Prostate gland (tissue), 2 donors: ENCODE measurements at regions not wholly inside any gene's neighbourhood (a gene's known extent, or its start where the extent isn't known, plus 50 kb on each side); places are given as distances from the start of the nearest gene placed in this dataset.
"Not testable (repeated sequence)": the region's sequence is repeated elsewhere in the genome, so short reads cannot be mapped to it uniquely, and the experiment has no call there.

Experiments used
- POLR2A ChIP-seq: fragments of 450-650 bp; IDR thresholded peaks from one replicate; pipeline ENCODE4 v1.6.1; 2016; ENCODE audit warnings: antibody characterized with exemption, mild to moderate bottlenecking
- TF ChIP-seq, protein P1 (sequence below), 4 experiments: fragments of 200-600 bp in 2 of 4; fragments of 450-650 bp in 2 of 4; sonication (generic) in 2 of 4; IDR thresholded peaks; 1 replicate in 3 of 4; 2 replicates in 1 of 4; pipeline ENCODE4 v1.5.1; 2016 to 2019; ENCODE audit warnings: antibody characterized with exemption in 4 of 4, mild to moderate bottlenecking in 2 of 4, moderate library complexity in 2 of 4

DNA sequence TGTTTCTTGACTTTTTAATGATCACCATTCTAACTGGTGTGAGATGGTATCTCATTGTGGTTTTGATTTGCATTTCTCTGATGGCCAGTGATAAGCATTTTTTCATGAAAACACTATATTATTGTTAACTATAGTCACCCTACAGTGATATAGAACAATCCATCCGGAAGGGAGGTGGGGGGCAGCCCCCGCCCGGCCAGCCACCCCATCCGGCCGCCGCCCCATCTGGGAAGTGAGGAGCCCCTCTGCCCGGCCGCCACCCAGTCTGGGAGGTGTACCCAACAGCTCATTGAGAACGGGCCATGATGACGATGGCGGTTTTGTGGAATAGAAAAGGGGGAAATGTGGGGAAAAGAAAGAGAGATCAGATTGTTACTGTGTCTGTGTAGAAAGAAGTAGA is 106.8 kb downstream of the ZNF648 start:
- TF ChIP-seq POLR2A: not testable (repeated sequence)
- TF ChIP-seq, protein P1, sequence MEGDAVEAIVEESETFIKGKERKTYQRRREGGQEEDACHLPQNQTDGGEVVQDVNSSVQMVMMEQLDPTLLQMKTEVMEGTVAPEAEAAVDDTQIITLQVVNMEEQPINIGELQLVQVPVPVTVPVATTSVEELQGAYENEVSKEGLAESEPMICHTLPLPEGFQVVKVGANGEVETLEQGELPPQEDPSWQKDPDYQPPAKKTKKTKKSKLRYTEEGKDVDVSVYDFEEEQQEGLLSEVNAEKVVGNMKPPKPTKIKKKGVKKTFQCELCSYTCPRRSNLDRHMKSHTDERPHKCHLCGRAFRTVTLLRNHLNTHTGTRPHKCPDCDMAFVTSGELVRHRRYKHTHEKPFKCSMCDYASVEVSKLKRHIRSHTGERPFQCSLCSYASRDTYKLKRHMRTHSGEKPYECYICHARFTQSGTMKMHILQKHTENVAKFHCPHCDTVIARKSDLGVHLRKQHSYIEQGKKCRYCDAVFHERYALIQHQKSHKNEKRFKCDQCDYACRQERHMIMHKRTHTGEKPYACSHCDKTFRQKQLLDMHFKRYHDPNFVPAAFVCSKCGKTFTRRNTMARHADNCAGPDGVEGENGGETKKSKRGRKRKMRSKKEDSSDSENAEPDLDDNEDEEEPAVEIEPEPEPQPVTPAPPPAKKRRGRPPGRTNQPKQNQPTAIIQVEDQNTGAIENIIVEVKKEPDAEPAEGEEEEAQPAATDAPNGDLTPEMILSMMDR (IDR thresholded peaks at IDR 0.05): not testable (repeated sequence)
